ENCODE measurements at regions not wholly inside any gene's neighbourhood (a gene's known extent, or its start where the extent isn't known, plus 50 kb on each side); places are given as distances from the start of the nearest gene placed in this dataset.

GRCh38 chr7:36775061-36775620, 50.8 kb upstream of the AOAH start:
- Mint-ChIP-seq H3K27ac (no peak overlapping the region), H3K36me3 (peaks cover 8% of the 10 kb centered on the region), H3K4me1 (peaks cover 19% of the 10 kb centered on the region), H3K27me3 (peaks cover 11% of the 10 kb centered on the region), H3K4me3 (no peak overlapping the region), H3K9me3 (peaks cover 2% of the 10 kb centered on the region)
- peak; percentile 66 for ATAC-seq (ENCODE audit: low read depth)
- DNase-seq (ENCODE audit: low spot score in 2 of 2): no peak
